ENCODE measurements at regions not wholly inside any gene's neighbourhood (a gene's known extent, or its start where the extent isn't known, plus 50 kb on each side); places are given as distances from the start of the nearest gene placed in this dataset.
"Not testable (repeated sequence)": the region's sequence is repeated elsewhere in the genome, so short reads cannot be mapped to it uniquely, and the experiment has no call there.

DNA sequence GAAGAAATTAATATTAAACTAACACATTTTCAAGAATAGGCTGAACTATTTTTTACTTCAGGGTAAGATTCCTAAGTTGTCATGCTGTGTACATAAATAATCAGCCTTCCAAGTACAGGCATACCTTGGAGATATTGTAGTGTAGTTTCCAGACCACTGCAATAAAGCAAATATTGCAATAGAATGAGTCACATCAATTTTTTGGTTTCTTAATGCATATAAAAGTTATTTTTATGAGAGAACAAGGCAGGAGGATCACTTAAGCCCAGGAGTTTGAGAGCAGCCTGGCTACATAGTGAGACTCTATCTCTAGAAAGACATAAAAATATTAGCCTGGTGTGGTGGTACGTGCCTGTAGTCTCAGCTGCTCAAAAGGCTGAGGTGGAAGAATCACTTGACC lies 511.5 kb downstream of the UQCRFS1 start:
- no peak for DNase-seq
- H3K9me3 ChIP-seq, result no peaks in the 10 kb centered on the region
- TF ChIP-seq, protein P1, sequence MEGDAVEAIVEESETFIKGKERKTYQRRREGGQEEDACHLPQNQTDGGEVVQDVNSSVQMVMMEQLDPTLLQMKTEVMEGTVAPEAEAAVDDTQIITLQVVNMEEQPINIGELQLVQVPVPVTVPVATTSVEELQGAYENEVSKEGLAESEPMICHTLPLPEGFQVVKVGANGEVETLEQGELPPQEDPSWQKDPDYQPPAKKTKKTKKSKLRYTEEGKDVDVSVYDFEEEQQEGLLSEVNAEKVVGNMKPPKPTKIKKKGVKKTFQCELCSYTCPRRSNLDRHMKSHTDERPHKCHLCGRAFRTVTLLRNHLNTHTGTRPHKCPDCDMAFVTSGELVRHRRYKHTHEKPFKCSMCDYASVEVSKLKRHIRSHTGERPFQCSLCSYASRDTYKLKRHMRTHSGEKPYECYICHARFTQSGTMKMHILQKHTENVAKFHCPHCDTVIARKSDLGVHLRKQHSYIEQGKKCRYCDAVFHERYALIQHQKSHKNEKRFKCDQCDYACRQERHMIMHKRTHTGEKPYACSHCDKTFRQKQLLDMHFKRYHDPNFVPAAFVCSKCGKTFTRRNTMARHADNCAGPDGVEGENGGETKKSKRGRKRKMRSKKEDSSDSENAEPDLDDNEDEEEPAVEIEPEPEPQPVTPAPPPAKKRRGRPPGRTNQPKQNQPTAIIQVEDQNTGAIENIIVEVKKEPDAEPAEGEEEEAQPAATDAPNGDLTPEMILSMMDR (IDR thresholded peaks at IDR 0.05), result no peak
- no peak overlapping the region for H3K9ac ChIP-seq (ENCODE audit: low read depth in 2 of 2, low read length in 2 of 2)
- H3K27me3 ChIP-seq, result no peaks in the 10 kb centered on the region
- H3K4me3 ChIP-seq, result no peak overlapping the region
- intact Hi-C loops (cut with DNase I), result no loop called here
- H3K36me3 ChIP-seq, result no peaks in the 10 kb centered on the region
- H3K4me1 ChIP-seq, result no peaks in the 10 kb centered on the region
- H3K27ac ChIP-seq, result no peak overlapping the region

- no peak for DNase-seq
- no peaks in the 10 kb centered on the region for H3K36me3 ChIP-seq
- no peaks in the 10 kb centered on the region for H3K4me1 ChIP-seq
- no peak overlapping the region for H3K4me3 ChIP-seq
- intact Hi-C loops (cut with DNase I), result no loop called here
- H3K9me3 ChIP-seq, result no peaks in the 10 kb centered on the region
- H3K27ac ChIP-seq, result no peak overlapping the region
- H3K9ac ChIP-seq (ENCODE audit: low read depth in 2 of 2, low read length in 2 of 2), result no peak overlapping the region
- TF ChIP-seq, protein P1 (IDR thresholded peaks at IDR 0.05), result no peak
- no peaks in the 10 kb centered on the region for H3K27me3 ChIP-seq
Measured at GRCh38 chr19:28700176-28700575, 512.8 kb downstream of the UQCRFS1 start.

- Histone ChIP-seq H3K36me3 (no peaks in the 10 kb centered on the region), H3K9ac (ENCODE audit: low read depth in 2 of 2, low read length in 2 of 2) (no peak overlapping the region), H3K27me3 (no peaks in the 10 kb centered on the region), H3K27ac (no peak overlapping the region), H3K4me1 (no peaks in the 10 kb centered on the region), H3K4me3 (no peak overlapping the region), H3K9me3 (no peaks in the 10 kb centered on the region)
- DNase-seq, result no peak
- intact Hi-C loops (cut with DNase I), result no loop called here
- TF ChIP-seq, protein P1 (IDR thresholded peaks at IDR 0.05), result no peak
Measured at GRCh38 chr19:28697308-28697707, 515.6 kb downstream of the UQCRFS1 start.

DNA sequence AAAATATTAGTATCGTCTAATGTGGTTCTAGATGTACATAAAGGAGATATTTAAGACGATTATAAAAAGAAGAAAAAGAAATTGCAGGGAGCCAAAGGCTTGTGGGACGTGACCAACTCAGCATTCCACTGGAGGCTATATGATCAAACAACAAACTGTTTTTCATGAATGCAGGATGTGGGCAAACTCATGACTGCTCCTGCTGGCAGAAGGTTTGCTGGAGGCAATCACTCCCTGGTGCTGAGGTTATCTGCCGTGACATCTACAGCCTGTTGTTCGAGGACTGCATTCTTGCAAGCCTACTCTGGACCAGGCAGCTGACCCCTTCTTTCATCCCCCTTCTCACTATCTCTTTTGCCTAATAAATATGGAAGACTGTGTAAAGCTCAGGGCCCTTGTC lies 518.1 kb downstream of the UQCRFS1 start:
- H3K27ac ChIP-seq, result no peak overlapping the region
- intact Hi-C loops (cut with DNase I), result no loop called here
- no peaks in the 10 kb centered on the region for H3K27me3 ChIP-seq
- no peak overlapping the region for H3K9ac ChIP-seq (ENCODE audit: low read depth in 2 of 2, low read length in 2 of 2)
- TF ChIP-seq, protein P1 (IDR thresholded peaks at IDR 0.05), result no peak
- no peak overlapping the region for H3K4me3 ChIP-seq
- H3K4me1 ChIP-seq, result no peaks in the 10 kb centered on the region
- no peak for DNase-seq
- H3K9me3 ChIP-seq, result no peaks in the 10 kb centered on the region
- H3K36me3 ChIP-seq, result no peaks in the 10 kb centered on the region

DNA sequence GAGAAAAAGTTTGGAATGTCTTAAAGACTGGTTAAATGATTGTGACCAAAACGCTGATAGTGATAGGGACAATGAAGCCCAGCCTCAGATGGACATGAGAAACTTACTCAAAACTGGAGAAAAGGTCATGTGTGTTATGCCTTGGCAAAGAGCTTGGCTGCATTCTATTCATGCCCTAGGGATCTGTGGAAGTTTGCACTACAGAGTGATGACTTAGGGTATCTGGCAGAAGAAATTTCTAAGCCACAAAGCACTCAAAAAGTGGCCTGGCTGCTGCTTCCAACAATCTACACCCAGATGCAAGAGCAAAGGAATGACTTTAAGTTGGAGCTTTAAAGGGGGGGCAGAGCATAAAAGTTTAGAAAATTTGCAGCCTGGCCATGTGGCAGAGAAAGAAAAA lies 521.3 kb downstream of the UQCRFS1 start:
- H3K27me3 ChIP-seq, result no peaks in the 10 kb centered on the region
- H3K36me3 ChIP-seq, result no peaks in the 10 kb centered on the region
- TF ChIP-seq, protein P1 (IDR thresholded peaks at IDR 0.05), result no peak
- no peaks in the 10 kb centered on the region for H3K4me1 ChIP-seq
- H3K4me3 ChIP-seq, result no peak overlapping the region
- DNase-seq, result no peak
- no peak overlapping the region for H3K9ac ChIP-seq (ENCODE audit: low read depth in 2 of 2, low read length in 2 of 2)
- intact Hi-C loops (cut with DNase I), result no loop called here
- H3K27ac ChIP-seq, result no peak overlapping the region
- no peaks in the 10 kb centered on the region for H3K9me3 ChIP-seq

- DNase-seq; H3K9ac ChIP-seq (ENCODE audit: low read depth in 2 of 2, low read length in 2 of 2); H3K27ac ChIP-seq; H3K4me3 ChIP-seq; H3K27me3 ChIP-seq; H3K4me1 ChIP-seq; H3K9me3 ChIP-seq; intact Hi-C loops (cut with DNase I); H3K36me3 ChIP-seq: not testable (repeated sequence)
Measured at GRCh38 chr19:28689464-28689863, 523.5 kb downstream of the UQCRFS1 start.
